ENCODE measurements at regions not wholly inside any gene's neighbourhood (a gene's known extent, or its start where the extent isn't known, plus 50 kb on each side); places are given as distances from the start of the nearest gene placed in this dataset.

- TF ChIP-seq, protein P1, sequence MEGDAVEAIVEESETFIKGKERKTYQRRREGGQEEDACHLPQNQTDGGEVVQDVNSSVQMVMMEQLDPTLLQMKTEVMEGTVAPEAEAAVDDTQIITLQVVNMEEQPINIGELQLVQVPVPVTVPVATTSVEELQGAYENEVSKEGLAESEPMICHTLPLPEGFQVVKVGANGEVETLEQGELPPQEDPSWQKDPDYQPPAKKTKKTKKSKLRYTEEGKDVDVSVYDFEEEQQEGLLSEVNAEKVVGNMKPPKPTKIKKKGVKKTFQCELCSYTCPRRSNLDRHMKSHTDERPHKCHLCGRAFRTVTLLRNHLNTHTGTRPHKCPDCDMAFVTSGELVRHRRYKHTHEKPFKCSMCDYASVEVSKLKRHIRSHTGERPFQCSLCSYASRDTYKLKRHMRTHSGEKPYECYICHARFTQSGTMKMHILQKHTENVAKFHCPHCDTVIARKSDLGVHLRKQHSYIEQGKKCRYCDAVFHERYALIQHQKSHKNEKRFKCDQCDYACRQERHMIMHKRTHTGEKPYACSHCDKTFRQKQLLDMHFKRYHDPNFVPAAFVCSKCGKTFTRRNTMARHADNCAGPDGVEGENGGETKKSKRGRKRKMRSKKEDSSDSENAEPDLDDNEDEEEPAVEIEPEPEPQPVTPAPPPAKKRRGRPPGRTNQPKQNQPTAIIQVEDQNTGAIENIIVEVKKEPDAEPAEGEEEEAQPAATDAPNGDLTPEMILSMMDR (conservative IDR thresholded peaks at IDR 0.05; ENCODE audit: low read depth in 2 of 2): no peak
- TF ChIP-seq POLR2AphosphoS5 (IDR thresholded peaks at IDR 0.05; ENCODE audit: low read depth): no peak
- TF ChIP-seq EZH2 (IDR thresholded peaks at IDR 0.05; ENCODE audit: low read depth, unreplicated experiment): no peak
- no peak for TF ChIP-seq CREB1 (CRISPR knock-in tag; IDR thresholded peaks at IDR 0.05; ENCODE audit: low read depth)
- no peak for TF ChIP-seq STAT1 (IDR thresholded peaks at IDR 0.05; ENCODE audit: unreplicated experiment)
- no peak for TF ChIP-seq ZNF114 (CRISPR knock-in tag; IDR thresholded peaks at IDR 0.05)
Measured at GRCh38 chr10:31751738-31752080, 176.9 kb downstream of the ARHGAP12 start.

All from GM23338 (cell line).